ENCODE measurements at regions not wholly inside any gene's neighbourhood (a gene's known extent, or its start where the extent isn't known, plus 50 kb on each side); places are given as distances from the start of the nearest gene placed in this dataset.
A peak's percentile ranks its signal among the peaks of the same experiment; 100 is the strongest.
"Not testable (repeated sequence)": the region's sequence is repeated elsewhere in the genome, so short reads cannot be mapped to it uniquely, and the experiment has no call there.

- DNase-seq, result peak; percentile 96
- Histone ChIP-seq H3K36me3 (replicated peaks; ENCODE audit: control insufficient read depth, insufficient read depth, low read length) (no peaks in the 10 kb centered on the region), H3K4me3 (ENCODE audit: insufficient read depth, low read depth, low read length) (no peak overlapping the region), H3K27me3 (ENCODE audit: control insufficient read depth, insufficient read depth, low read length) (peaks cover 12% of the 10 kb centered on the region)
Observed at GRCh38 chr11:69892237-69892985, 73.2 kb upstream of the FGF3 start.

DNA sequence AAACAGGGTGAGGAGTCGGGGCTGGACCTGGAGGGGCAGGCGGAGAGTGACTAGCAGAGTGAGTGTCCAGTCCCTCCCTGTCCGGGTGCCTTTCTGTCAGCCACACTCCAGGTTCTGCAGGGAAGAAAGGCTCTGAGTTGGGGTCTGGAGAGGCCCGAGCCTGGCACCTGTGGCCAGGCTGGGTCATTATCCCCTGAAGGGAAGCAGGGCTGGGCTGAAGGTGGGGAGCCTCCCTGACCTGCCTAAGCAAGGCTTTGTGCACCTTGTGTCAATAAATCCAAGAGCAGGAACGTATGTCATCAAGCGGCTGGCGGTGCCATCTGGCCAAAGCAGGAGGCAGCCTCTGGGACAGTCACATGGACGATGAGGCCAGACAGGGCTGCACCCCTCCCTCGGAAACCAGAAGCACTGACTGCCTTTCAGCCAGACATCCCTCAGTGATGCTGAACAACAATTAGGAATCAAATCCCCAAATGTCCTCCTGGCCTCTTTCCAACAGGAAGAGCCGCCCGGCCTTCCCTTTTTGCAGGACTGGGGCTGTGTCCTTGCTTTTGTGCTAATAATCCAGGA, 73.9 kb upstream of the FGF3 start:
- peaks cover 12% of the 10 kb centered on the region for H3K27me3 ChIP-seq (ENCODE audit: control insufficient read depth, insufficient read depth, low read length)

GRCh38 chr11:69893631-69894030, 74.4 kb upstream of the FGF3 start:
- Histone ChIP-seq H3K27me3 (ENCODE audit: control insufficient read depth, insufficient read depth, low read length) (peaks cover 12% of the 10 kb centered on the region), H3K36me3 (replicated peaks; ENCODE audit: control insufficient read depth, insufficient read depth, low read length) (no peaks in the 10 kb centered on the region)
- no peak for DNase-seq

More for the DNA sequence above, 73.9 kb upstream of the FGF3 start:
- Histone ChIP-seq H3K4me3 (ENCODE audit: insufficient read depth, low read depth, low read length) (no peak overlapping the region), H3K36me3 (replicated peaks; ENCODE audit: control insufficient read depth, insufficient read depth, low read length) (no peaks in the 10 kb centered on the region)
- DNase-seq, result no peak

DNA sequence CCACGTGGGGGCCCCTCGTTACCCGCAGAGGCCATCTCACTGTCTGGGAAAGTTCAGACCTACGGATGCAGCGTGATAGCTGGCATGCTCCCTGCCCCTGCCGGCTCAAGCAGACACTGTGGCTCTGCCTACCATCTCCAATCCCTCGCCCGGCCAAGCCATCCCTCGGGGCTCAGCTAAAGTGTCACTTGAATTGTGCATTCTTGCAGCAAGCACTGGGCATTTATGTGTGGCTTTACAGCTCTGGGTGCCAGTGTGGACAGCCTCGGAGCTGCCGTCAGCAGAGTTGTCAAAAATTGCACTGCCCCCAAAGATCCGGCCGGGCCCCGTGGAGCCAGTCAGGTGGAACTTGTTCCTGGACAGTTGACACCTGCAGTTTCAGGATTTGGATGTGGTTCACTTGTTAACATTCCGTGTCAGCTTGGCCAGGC, 75.0 kb upstream of the FGF3 start:
- no peak overlapping the region for H3K4me3 ChIP-seq (ENCODE audit: insufficient read depth, low read depth, low read length)
- DNase-seq, result no peak
- no peaks in the 10 kb centered on the region for H3K36me3 ChIP-seq (replicated peaks; ENCODE audit: control insufficient read depth, insufficient read depth, low read length)

More at GRCh38 chr11:69893631-69894030, 74.4 kb upstream of the FGF3 start:
- no peak overlapping the region for H3K4me3 ChIP-seq (ENCODE audit: insufficient read depth, low read depth, low read length)

DNA sequence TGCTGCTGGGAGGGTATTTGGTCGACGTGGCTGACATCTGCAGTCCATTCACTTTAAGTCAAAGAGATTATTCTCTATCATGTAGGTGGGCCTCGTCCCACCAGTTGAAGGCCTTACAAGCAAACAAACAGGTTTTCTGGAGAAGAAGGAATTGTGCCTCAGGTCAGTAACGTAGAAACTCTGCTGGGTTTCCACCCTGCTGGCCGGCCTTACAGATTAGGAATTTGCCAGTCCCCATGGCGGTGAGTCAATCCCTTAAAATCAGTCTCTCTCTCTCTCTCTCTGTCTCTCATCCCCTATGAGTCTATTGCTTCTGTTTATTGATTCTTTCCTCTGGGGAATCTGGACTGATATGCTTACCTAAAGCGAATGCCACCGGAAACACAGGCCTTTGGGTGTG, 75.4 kb upstream of the FGF3 start:
- H3K36me3 ChIP-seq (replicated peaks; ENCODE audit: control insufficient read depth, insufficient read depth, low read length), result no peaks in the 10 kb centered on the region
- H3K27me3 ChIP-seq (ENCODE audit: control insufficient read depth, insufficient read depth, low read length), result peaks cover 12% of the 10 kb centered on the region
- DNase-seq, result no peak
- no peak overlapping the region for H3K4me3 ChIP-seq (ENCODE audit: insufficient read depth, low read depth, low read length)

More for the DNA sequence above, 75.0 kb upstream of the FGF3 start:
- peaks cover 12% of the 10 kb centered on the region for H3K27me3 ChIP-seq (ENCODE audit: control insufficient read depth, insufficient read depth, low read length)

GRCh38 chr11:69896250-69896649, 77.0 kb upstream of the FGF3 start:
- DNase-seq, result no peak
- no peak overlapping the region for H3K4me3 ChIP-seq (ENCODE audit: insufficient read depth, low read depth, low read length)
- H3K36me3 ChIP-seq (replicated peaks; ENCODE audit: control insufficient read depth, insufficient read depth, low read length), result no peaks in the 10 kb centered on the region
- peaks cover 4% of the 10 kb centered on the region; the same call in 1 of the 2 replicates for H3K27me3 ChIP-seq (ENCODE audit: control insufficient read depth, insufficient read depth, low read length)

DNA sequence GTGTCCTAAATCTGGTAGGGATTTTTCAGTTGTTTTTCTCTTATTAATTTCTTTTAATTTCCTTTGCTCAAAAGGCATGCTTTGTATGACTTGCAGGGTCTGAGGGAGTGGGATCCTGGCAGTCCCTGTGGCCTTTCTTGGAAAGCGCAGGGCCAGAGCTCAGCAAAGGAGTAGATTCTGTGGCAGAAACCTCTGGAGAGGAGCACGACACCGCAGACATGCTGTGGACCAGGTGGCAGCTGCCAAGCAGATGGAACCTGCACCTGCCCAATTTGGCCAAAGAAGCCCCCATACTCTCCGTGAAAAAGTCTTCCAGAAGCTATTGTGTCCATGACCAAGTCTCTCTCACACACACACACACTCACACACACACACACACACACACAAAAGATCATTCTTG, 78.9 kb upstream of the FGF3 start:
- Histone ChIP-seq H3K36me3 (replicated peaks; ENCODE audit: control insufficient read depth, insufficient read depth, low read length) (no peaks in the 10 kb centered on the region), H3K27me3 (ENCODE audit: control insufficient read depth, insufficient read depth, low read length) (no peaks in the 10 kb centered on the region), H3K4me3 (ENCODE audit: insufficient read depth, low read depth, low read length) (no peak overlapping the region)
- DNase-seq, result no peak

GRCh38 chr11:69899957-69900821, 81.0 kb upstream of the FGF3 start:
- no peak for DNase-seq
- Histone ChIP-seq H3K36me3 (replicated peaks; ENCODE audit: control insufficient read depth, insufficient read depth, low read length) (no peaks in the 10 kb centered on the region), H3K4me3 (ENCODE audit: insufficient read depth, low read depth, low read length) (no peak overlapping the region), H3K27me3 (ENCODE audit: control insufficient read depth, insufficient read depth, low read length) (no peaks in the 10 kb centered on the region)

DNA sequence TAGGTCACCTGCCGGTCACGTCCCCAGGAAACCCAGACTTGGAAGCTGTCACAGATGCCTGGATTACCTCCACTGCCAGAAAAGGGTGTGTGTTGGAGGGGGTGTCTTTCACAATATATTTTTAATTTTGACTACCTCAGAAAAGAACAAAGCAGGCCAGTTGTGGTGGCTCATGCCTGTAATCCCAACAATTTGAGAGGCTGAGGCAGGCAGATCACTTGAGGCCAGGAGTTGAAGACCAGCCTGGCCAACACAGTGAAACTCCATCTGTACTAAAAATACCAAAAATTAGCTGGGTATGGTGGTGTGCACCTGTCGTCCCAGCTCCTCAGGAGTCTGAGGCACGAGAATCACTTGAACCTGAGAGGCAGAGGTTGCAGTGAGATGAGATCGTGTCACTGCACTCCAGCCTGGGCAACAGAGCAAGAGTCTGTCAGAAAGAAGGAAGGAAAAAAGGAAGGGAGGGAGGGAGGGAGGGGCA, 81.6 kb upstream of the FGF3 start:
- H3K4me3 ChIP-seq (ENCODE audit: insufficient read depth, low read depth, low read length); H3K27me3 ChIP-seq (ENCODE audit: control insufficient read depth, insufficient read depth, low read length); H3K36me3 ChIP-seq (replicated peaks; ENCODE audit: control insufficient read depth, insufficient read depth, low read length); DNase-seq: not testable (repeated sequence)

GRCh38 chr11:69902337-69902736, 83.1 kb upstream of the FGF3 start:
- H3K4me3 ChIP-seq (ENCODE audit: insufficient read depth, low read depth, low read length), result no peak overlapping the region

DNA sequence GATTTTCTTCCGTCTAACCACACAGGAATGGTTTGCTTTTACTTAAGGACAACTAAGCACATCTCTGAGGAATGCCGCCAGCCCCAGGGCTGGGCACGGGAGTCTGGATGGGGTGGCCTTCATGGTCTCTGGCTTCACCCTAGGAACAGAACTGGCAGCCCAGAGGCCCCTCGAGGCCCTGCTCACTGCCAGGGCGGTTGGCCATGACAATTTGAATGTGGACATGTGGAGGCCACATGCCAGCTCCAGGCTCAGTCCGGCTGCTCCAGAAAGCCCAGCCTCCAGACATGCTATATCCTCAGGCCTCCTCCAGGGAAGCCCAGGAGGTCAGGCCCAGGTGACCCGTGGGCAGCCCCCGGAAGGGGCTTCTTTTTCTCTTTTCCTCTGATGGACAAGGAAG, 84.0 kb upstream of the FGF3 start:
- Histone ChIP-seq H3K4me3 (ENCODE audit: insufficient read depth, low read depth, low read length) (no peak overlapping the region), H3K36me3 (replicated peaks; ENCODE audit: control insufficient read depth, insufficient read depth, low read length) (no peaks in the 10 kb centered on the region), H3K27me3 (ENCODE audit: control insufficient read depth, insufficient read depth, low read length) (no peaks in the 10 kb centered on the region)
- no peak for DNase-seq

More at GRCh38 chr11:69902337-69902736, 83.1 kb upstream of the FGF3 start:
- DNase-seq, result no peak
- Histone ChIP-seq H3K27me3 (ENCODE audit: control insufficient read depth, insufficient read depth, low read length) (no peaks in the 10 kb centered on the region), H3K36me3 (replicated peaks; ENCODE audit: control insufficient read depth, insufficient read depth, low read length) (no peaks in the 10 kb centered on the region)

- DNase-seq, result no peak
- Histone ChIP-seq H3K4me3 (ENCODE audit: insufficient read depth, low read depth, low read length) (no peak overlapping the region), H3K27me3 (ENCODE audit: control insufficient read depth, insufficient read depth, low read length) (no peaks in the 10 kb centered on the region), H3K36me3 (replicated peaks; ENCODE audit: control insufficient read depth, insufficient read depth, low read length) (no peaks in the 10 kb centered on the region)
Observed at GRCh38 chr11:69904161-69904973, 85.2 kb upstream of the FGF3 start.

- no peak overlapping the region for H3K4me3 ChIP-seq (ENCODE audit: insufficient read depth, low read depth, low read length)
- no peak for DNase-seq
- no peaks in the 10 kb centered on the region for H3K36me3 ChIP-seq (replicated peaks; ENCODE audit: control insufficient read depth, insufficient read depth, low read length)
- no peaks in the 10 kb centered on the region for H3K27me3 ChIP-seq (ENCODE audit: control insufficient read depth, insufficient read depth, low read length)
Observed at GRCh38 chr11:69904974-69905535, 85.8 kb upstream of the FGF3 start.
